ENCODE measurements at regions not wholly inside any gene's neighbourhood (a gene's known extent, or its start where the extent isn't known, plus 50 kb on each side); places are given as distances from the start of the nearest gene placed in this dataset.

- no peak for TF ChIP-seq CTCF (IDR thresholded peaks at IDR 0.05)
These were observed 1295.0 kb downstream of the JRKL start for GRCh38 chr11:97684486-97685439.

GRCh38 chr11:97685695-97686094 is 1295.9 kb downstream of the JRKL start:
- no peak for TF ChIP-seq CTCF (IDR thresholded peaks at IDR 0.05)

- no peak for TF ChIP-seq CTCF (IDR thresholded peaks at IDR 0.05)
These were observed 1297.3 kb downstream of the JRKL start for GRCh38 chr11:97687111-97687510.

DNA sequence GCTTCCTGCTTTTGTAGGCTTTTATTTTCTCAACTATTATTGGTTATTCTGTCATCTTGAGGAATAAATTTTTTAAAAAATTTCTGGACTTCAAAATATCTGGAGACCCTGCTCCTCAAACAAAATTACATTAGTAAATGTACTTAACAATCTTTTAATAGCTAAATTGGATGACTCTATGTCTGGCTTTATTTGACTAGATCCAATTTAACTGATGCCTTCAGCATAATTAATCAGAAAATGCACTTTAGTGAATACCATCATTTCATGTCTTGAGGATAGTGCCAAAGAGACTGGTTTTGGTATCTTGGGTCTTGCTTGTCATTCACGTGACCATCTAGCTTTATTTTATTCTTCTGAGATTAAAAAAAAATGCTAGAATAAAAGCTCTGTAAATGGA is 1301.2 kb downstream of the JRKL start:
- no peak for TF ChIP-seq CTCF (IDR thresholded peaks at IDR 0.05)

GRCh38 chr11:97702951-97703350 is 1313.1 kb downstream of the JRKL start:
- TF ChIP-seq CTCF (IDR thresholded peaks at IDR 0.05) = no peak

GRCh38 chr11:97703851-97704250 is 1314.0 kb downstream of the JRKL start:
- no peak for TF ChIP-seq CTCF (IDR thresholded peaks at IDR 0.05)

DNA sequence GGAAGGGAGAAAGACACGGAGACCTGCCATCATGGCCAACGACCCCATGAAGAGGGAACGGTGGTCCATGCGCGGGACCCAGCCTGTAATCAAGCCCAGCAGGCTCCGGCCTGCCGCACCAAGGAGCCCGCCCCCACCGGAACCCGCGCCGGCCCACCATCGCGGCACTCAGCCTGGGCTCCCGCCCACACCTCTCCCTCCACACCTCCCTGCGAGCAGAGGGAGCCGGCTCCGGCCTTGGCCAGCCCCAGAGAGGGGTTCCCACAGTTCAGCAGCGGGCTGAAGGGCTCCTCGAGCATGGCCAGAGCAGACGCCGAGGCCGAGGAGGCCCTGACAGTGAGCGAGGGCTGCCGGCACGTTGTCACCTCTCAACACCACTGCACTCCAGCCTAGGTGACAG is 1302.8 kb upstream of the CNTN5 start:
- TF ChIP-seq CTCF (IDR thresholded peaks at IDR 0.05) = no peak
